H9 (cell line): ENCODE measurements at regions not wholly inside any gene's neighbourhood (a gene's known extent, or its start where the extent isn't known, plus 50 kb on each side); places are given as distances from the start of the nearest gene placed in this dataset.

Experiments
- DNase-seq: peaks from one replicate; pipeline ENCODE4 v3.0.0-alpha.2; 2017
- H2AFZ ChIP-seq: one replicate; pipeline ENCODE4 v1.6.1; 2013; ENCODE audit warnings: mild to moderate bottlenecking, low read length, control low read depth, moderate library complexity
- H2AK5ac ChIP-seq: 2 replicates; pipeline ENCODE4 v1.6.1; 2013; ENCODE audit warnings: low read length, control low read depth, mixed read lengths; ENCODE audit not compliant: insufficient read length
- H2BK120ac ChIP-seq: one replicate; pipeline ENCODE4 v1.6.1; 2013; ENCODE audit warnings: low read depth, mild to moderate bottlenecking, low read length, control low read depth, inconsistent platforms; ENCODE audit not compliant: poor library complexity, severe bottlenecking
- H2BK12ac ChIP-seq: 2 replicates; pipeline ENCODE4 v1.6.1; 2013; ENCODE audit warnings: low read length, control low read depth, mixed read lengths, low read depth; ENCODE audit not compliant: insufficient read length
- H2BK15ac ChIP-seq: 2 replicates; pipeline ENCODE4 v1.6.1; 2013; ENCODE audit warnings: low read depth, low read length, control low read depth
- H2BK20ac ChIP-seq: one replicate; pipeline ENCODE4 v1.6.1; 2013; ENCODE audit warnings: low read depth, mild to moderate bottlenecking, low read length, control low read depth, inconsistent platforms; ENCODE audit not compliant: poor library complexity, severe bottlenecking
- H2BK5ac ChIP-seq: 2 replicates; pipeline ENCODE4 v1.6.1; 2013; ENCODE audit warnings: low read length, control low read depth, mixed read lengths; ENCODE audit not compliant: insufficient read length
- H3K14ac ChIP-seq: 2 replicates; pipeline ENCODE4 v1.6.1; 2013; ENCODE audit warnings: low read length, control low read depth; ENCODE audit not compliant: insufficient read depth
- H3K18ac ChIP-seq: 2 replicates; pipeline ENCODE4 v1.6.1; 2013; ENCODE audit warnings: low read depth, mild to moderate bottlenecking, mixed read lengths, low read length, control low read depth; ENCODE audit not compliant: insufficient read length
- H3K23ac ChIP-seq: 2 replicates; pipeline ENCODE4 v1.6.1; 2013; ENCODE audit warnings: low read length, control low read depth, mixed read lengths, low read depth; ENCODE audit not compliant: insufficient read length
- H3K23me2 ChIP-seq: 2 replicates; pipeline ENCODE4 v1.6.1; 2013; ENCODE audit warnings: low read depth, mild to moderate bottlenecking, mixed read lengths, low read length, control low read depth; ENCODE audit not compliant: insufficient read length, poor library complexity, severe bottlenecking
- H3K27ac ChIP-seq: 2 replicates; pipeline ENCODE4 v1.5.1; 2013; ENCODE audit warnings: low read length, control low read depth, mixed read lengths, low read depth; ENCODE audit not compliant: insufficient read length
- H3K27me3 ChIP-seq: 2 replicates; pipeline ENCODE4 v1.6.1; 2013; ENCODE audit warnings: low read length, control low read depth, inconsistent platforms; ENCODE audit not compliant: insufficient read depth
- H3K4ac ChIP-seq: 2 replicates; pipeline ENCODE4 v1.6.1; 2013; ENCODE audit warnings: low read depth, mild to moderate bottlenecking, control low read depth, inconsistent platforms, low read length, moderate library complexity
- H3K4me1 ChIP-seq: 2 replicates; pipeline ENCODE4 v1.6.1; 2013; ENCODE audit warnings: low read length, control low read depth, inconsistent platforms; ENCODE audit not compliant: insufficient read depth
- H3K4me2 ChIP-seq: 2 replicates; pipeline ENCODE4 v1.6.1; 2013; ENCODE audit warnings: low read length, control low read depth, mixed read lengths; ENCODE audit not compliant: insufficient read length, insufficient read depth
- H3K56ac ChIP-seq: 2 replicates; pipeline ENCODE4 v1.6.1; 2013; ENCODE audit warnings: low read depth, mild to moderate bottlenecking, mixed read lengths, low read length, control low read depth; ENCODE audit not compliant: insufficient read length
- H3K79me1 ChIP-seq: 2 replicates; pipeline ENCODE4 v1.6.1; 2013; ENCODE audit warnings: low read depth, mild to moderate bottlenecking, moderate library complexity, low read length, control low read depth, inconsistent platforms; ENCODE audit not compliant: insufficient read depth, poor library complexity, severe bottlenecking
- H3K79me2 ChIP-seq: 2 replicates; pipeline ENCODE4 v1.6.1; 2013; ENCODE audit warnings: low read length, control low read depth, inconsistent platforms; ENCODE audit not compliant: insufficient read depth
- H3K9ac ChIP-seq: 2 replicates; pipeline ENCODE4 v1.6.1; 2013; ENCODE audit warnings: low read length, control low read depth, mixed read lengths; ENCODE audit not compliant: insufficient read length; ENCODE audit errors: extremely low read depth
- H3K9me3 ChIP-seq: one replicate; pipeline ENCODE4 v1.6.1; 2013; ENCODE audit warnings: low read depth, low read length, inconsistent platforms; ENCODE audit not compliant: control insufficient read depth
- H3T11ph ChIP-seq: one replicate; pipeline ENCODE4 v1.6.1; 2013; ENCODE audit warnings: mild to moderate bottlenecking, low read length, control low read depth, inconsistent platforms
- H4K20me1 ChIP-seq: one replicate; pipeline ENCODE4 v1.6.1; 2013; ENCODE audit not compliant: control insufficient read depth, insufficient read length, insufficient read depth
- H4K5ac ChIP-seq: 2 replicates; pipeline ENCODE4 v1.6.1; 2013; ENCODE audit warnings: low read depth, mild to moderate bottlenecking, mixed read lengths, low read length, control low read depth; ENCODE audit not compliant: insufficient read length
- H4K8ac ChIP-seq: replicated peaks from 2 replicates; pipeline ENCODE4 v1.6.1; 2013; ENCODE audit warnings: low read length, control low read depth, mixed read lengths, low read depth; ENCODE audit not compliant: insufficient read length
- H4K91ac ChIP-seq: 2 replicates; pipeline ENCODE4 v1.6.1; 2013; ENCODE audit warnings: low read depth, mild to moderate bottlenecking, moderate library complexity, mixed read lengths, low read length, control low read depth; ENCODE audit not compliant: insufficient read length
- H3K27ac Mint-ChIP-seq, 3 experiments: 2 replicates in 2 of 3; 3 replicates in 1 of 3; pipeline ENCODE4 v1.8.0; 2020 to 2021; ENCODE audit warnings: mixed read lengths in 3 of 3, mild to moderate bottlenecking in 1 of 3, moderate library complexity in 1 of 3
- H3K27me3 Mint-ChIP-seq: 2 replicates; pipeline ENCODE4 v1.8.0; 2021; ENCODE audit warnings: low read depth, mild to moderate bottlenecking, moderate library complexity, mixed read lengths
- H3K36me3 Mint-ChIP-seq, 3 experiments: 2 replicates in 2 of 3; 3 replicates in 1 of 3; pipeline ENCODE4 v1.8.0; 2020 to 2021; ENCODE audit warnings: low read depth in 3 of 3, mixed read lengths in 3 of 3; ENCODE audit not compliant: insufficient read depth in 1 of 3
- H3K4me1 Mint-ChIP-seq, 2 experiments: 2 replicates each; pipeline ENCODE4 v1.8.0; 2020; ENCODE audit warnings: mixed read lengths in 2 of 2
- H3K4me3 Mint-ChIP-seq, 2 experiments: 2 replicates in 1 of 2; 3 replicates in 1 of 2; pipeline ENCODE4 v1.8.0; 2020 to 2021; ENCODE audit warnings: mild to moderate bottlenecking in 2 of 2, mixed read lengths in 2 of 2, moderate library complexity in 1 of 2
- H3K9me3 Mint-ChIP-seq, 2 experiments: 2 replicates in 1 of 2; 3 replicates in 1 of 2; pipeline ENCODE4 v1.8.0; 2020; ENCODE audit warnings: mild to moderate bottlenecking in 2 of 2, mixed read lengths in 2 of 2, moderate library complexity in 1 of 2
- WGBS: extraction: QIAGEN DNeasy Blood & Tissue Kit; methylation state at CpG from one replicate; pipeline ENCODE4 v1.1.7; 2013; ENCODE audit warnings: missing lambda C conversion rate, low lambda C conversion rate, mixed read lengths; ENCODE audit not compliant: insufficient read length; ENCODE audit errors: extremely low coverage; 5-methylcytosine and 5-hydroxymethylcytosine counted together
- TF ChIP-seq, protein P1 (sequence below): fragments of 200-600 bp; sonication (generic); conservative IDR thresholded peaks from 3 replicates; pipeline ENCODE4 v1.8.0; 2021; ENCODE audit warnings: antibody characterized with exemption, mild to moderate bottlenecking

DNA sequence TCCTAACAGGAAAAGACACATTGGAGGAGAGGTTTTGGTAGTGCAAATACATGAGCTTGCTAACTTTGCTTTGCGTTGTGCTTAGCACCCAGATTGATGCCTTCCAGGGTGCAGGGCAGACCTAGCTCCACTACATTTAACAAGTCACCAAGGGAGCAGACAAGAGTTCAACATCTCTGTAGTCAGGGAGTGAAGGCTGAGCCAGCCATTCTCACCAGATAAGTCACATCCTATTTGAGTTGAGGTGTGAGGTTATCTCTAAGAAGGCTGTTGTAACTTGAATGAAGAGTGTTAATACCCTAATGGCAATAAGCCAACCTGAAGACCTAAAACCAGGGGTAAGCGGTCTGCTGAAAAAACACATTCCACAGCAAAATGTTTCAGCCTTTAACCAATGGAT is 69.6 kb upstream of the DSEL start:
- no peak overlapping the region for H2BK15ac ChIP-seq
- H3K4me1 ChIP-seq, result no peaks in the 10 kb centered on the region; the same call in 1 of the 2 replicates
- no peaks in the 10 kb centered on the region; a peak in 1 of 7 replicates for H3K36me3 Mint-ChIP-seq
- no peaks in the 10 kb centered on the region for H3K23me2 ChIP-seq
- H3K56ac ChIP-seq, result no peak overlapping the region
- no peak overlapping the region for H2BK12ac ChIP-seq
- H3K14ac ChIP-seq, result no peak overlapping the region
- H3K4ac ChIP-seq, result no peak overlapping the region
- no peak overlapping the region for H3K4me2 ChIP-seq
- no peak overlapping the region for H3K4me3 Mint-ChIP-seq
- no peaks in the 10 kb centered on the region for H3K9me3 ChIP-seq
- H3K27me3 Mint-ChIP-seq, result no peaks in the 10 kb centered on the region; the same call in 1 of the 2 replicates
- H3K27ac Mint-ChIP-seq, result no peak overlapping the region
- no peak overlapping the region for H2BK5ac ChIP-seq
- H4K20me1 ChIP-seq, result no peaks in the 10 kb centered on the region
- H2AK5ac ChIP-seq, result no peak overlapping the region
- H3K18ac ChIP-seq, result no peak overlapping the region
- TF ChIP-seq, protein P1, sequence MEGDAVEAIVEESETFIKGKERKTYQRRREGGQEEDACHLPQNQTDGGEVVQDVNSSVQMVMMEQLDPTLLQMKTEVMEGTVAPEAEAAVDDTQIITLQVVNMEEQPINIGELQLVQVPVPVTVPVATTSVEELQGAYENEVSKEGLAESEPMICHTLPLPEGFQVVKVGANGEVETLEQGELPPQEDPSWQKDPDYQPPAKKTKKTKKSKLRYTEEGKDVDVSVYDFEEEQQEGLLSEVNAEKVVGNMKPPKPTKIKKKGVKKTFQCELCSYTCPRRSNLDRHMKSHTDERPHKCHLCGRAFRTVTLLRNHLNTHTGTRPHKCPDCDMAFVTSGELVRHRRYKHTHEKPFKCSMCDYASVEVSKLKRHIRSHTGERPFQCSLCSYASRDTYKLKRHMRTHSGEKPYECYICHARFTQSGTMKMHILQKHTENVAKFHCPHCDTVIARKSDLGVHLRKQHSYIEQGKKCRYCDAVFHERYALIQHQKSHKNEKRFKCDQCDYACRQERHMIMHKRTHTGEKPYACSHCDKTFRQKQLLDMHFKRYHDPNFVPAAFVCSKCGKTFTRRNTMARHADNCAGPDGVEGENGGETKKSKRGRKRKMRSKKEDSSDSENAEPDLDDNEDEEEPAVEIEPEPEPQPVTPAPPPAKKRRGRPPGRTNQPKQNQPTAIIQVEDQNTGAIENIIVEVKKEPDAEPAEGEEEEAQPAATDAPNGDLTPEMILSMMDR, result no peak
- no peak overlapping the region for H4K8ac ChIP-seq
- H3K4me1 Mint-ChIP-seq, result peaks cover 26 to 32% of the 10 kb centered on the region in 2 experiments
- no peak overlapping the region for H3K27ac ChIP-seq
- no peak overlapping the region for H3T11ph ChIP-seq
- no peaks in the 10 kb centered on the region; a peak in 1 of 5 replicates for H3K9me3 Mint-ChIP-seq
- no peak overlapping the region for H3K23ac ChIP-seq
- no CpG with 5 or more reads among the region's 2 CpGs for WGBS
- no peak overlapping the region for H4K91ac ChIP-seq
- DNase-seq, result no peak
- H3K79me1 ChIP-seq, result no peaks in the 10 kb centered on the region
- H2BK20ac ChIP-seq, result no peak overlapping the region
- no peak overlapping the region for H4K5ac ChIP-seq
- H3K9ac ChIP-seq, result no peak overlapping the region
- H3K79me2 ChIP-seq, result no peaks in the 10 kb centered on the region
- no peak overlapping the region for H2AFZ ChIP-seq
- no peaks in the 10 kb centered on the region for H3K27me3 ChIP-seq
- H2BK120ac ChIP-seq, result no peak overlapping the region
